ENCODE measurements at regions not wholly inside any gene's neighbourhood (a gene's known extent, or its start where the extent isn't known, plus 50 kb on each side); places are given as distances from the start of the nearest gene placed in this dataset.
A peak's percentile ranks its signal among the peaks of the same experiment; 100 is the strongest.

DNA sequence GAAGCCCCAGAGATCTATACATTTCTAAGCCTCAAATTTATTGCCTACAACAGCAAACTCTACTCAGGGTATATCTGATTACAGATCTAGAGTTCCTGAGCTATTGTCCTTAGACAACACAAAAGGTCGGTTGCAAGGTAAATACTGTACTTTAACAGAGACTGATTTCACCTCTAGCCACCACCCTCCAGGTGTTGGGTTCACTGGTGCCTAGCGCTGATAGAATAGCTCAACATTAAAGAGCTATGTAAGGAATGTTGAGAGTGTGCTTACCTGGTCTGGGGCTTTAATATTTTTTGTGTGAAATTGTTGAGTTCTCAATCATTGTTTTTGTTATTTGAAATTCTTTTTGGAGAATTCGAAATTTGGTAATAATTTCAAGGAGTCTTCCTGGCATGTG, 277.0 kb upstream of the PSMD7 start (continued):
- TF ChIP-seq, protein P1, sequence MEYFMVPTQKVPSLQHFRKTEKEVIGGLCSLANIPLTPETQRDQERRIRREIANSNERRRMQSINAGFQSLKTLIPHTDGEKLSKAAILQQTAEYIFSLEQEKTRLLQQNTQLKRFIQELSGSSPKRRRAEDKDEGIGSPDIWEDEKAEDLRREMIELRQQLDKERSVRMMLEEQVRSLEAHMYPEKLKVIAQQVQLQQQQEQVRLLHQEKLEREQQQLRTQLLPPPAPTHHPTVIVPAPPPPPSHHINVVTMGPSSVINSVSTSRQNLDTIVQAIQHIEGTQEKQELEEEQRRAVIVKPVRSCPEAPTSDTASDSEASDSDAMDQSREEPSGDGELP (IDR thresholded peaks at IDR 0.05; ENCODE audit: borderline replicate concordance, low read depth), result no peak
- TF ChIP-seq ZNF792 (CRISPR knock-in tag; IDR thresholded peaks at IDR 0.05) (no peak), ZNF232 (CRISPR knock-in tag; IDR thresholded peaks at IDR 0.05; ENCODE audit: borderline replicate concordance) (no peak), SUZ12 (IDR thresholded peaks at IDR 0.05; ENCODE audit: low read depth, low read length) (no peak)

- in situ Hi-C loops (cut with HindIII; ENCODE audit: extremely low pct_ligation_motif_present, low pct_unique_long_range_greater_than_20kb), result no loop called here
- no TSS peak for BruUV-seq (replicated peaks)
- Histone ChIP-seq H2AFZ (ENCODE audit: low read length) (no peak overlapping the region), H3K36me3 (replicated peaks in 1 of 2; ENCODE audit: control insufficient read depth in 1 of 2, insufficient read depth in 2 of 2, low read length in 2 of 2) (no peaks in the 10 kb centered on the region), H3K9me3 (ENCODE audit: low read length) (no peaks in the 10 kb centered on the region), H3K27ac (ENCODE audit: extremely low read length, insufficient read depth, low read length) (no peak overlapping the region), H3K4me1 (ENCODE audit: insufficient read depth, low read length) (no peaks in the 10 kb centered on the region), H3K79me2 (ENCODE audit: insufficient read depth, low read length) (no peaks in the 10 kb centered on the region), H3K4me3 (replicated peaks in 1 of 3; ENCODE audit: insufficient read depth in 1 of 3, low read depth in 2 of 3, low read length in 3 of 3) (no peak overlapping the region), H4K20me1 (ENCODE audit: insufficient read depth, low read length) (no peaks in the 10 kb centered on the region), H3K4me2 (ENCODE audit: low read depth, low read length) (no peak overlapping the region), H3K9ac (ENCODE audit: insufficient read depth, low read depth, low read length) (no peak overlapping the region), H3K27me3 (ENCODE audit: control insufficient read depth in 1 of 2, insufficient read depth in 2 of 2, low read length in 2 of 2) (no peaks in the 10 kb centered on the region; a peak in 1 of 5 replicates)
- ChIA-PET CTCF (ENCODE audit: low intra/inter-chr PET ratio, low total read pairs) (no interaction called here), POLR2A (no interaction called here)
- no peak for TF ChIP-seq SETDB1 (CRISPR knock-in tag; IDR thresholded peaks at IDR 0.05; ENCODE audit: borderline replicate concordance)
- peak; percentile 45; the same call in 1 of the 2 replicates for TF ChIP-seq ATF7 (IDR thresholded peaks at IDR 0.05)
- no peak for TF ChIP-seq ATF7 (CRISPR knock-in tag; IDR thresholded peaks at IDR 0.05)
- ATAC-seq, result no peak
- intact Hi-C loops (cut with micrococcal nuclease; ENCODE audit: unreplicated experiment), result no loop called here
- no peak for FAIRE-seq
- DNase-seq (ENCODE audit: low spot score), result no peak
These were observed 280.7 kb upstream of the PSMD7 start for GRCh38 chr16:74015953-74016352.

GRCh38 chr16:73998707-73999106, 297.9 kb upstream of the PSMD7 start:
- no peaks in the 10 kb centered on the region for H3K9me3 ChIP-seq (ENCODE audit: low read length)
- H3K4me3 ChIP-seq (replicated peaks in 1 of 3; ENCODE audit: insufficient read depth in 1 of 3, low read depth in 2 of 3, low read length in 3 of 3), result no peak overlapping the region
- WGBS (ENCODE audit: low lambda C conversion rate), result 1% methylated on average over 2 of the region's 2 CpGs
- ATAC-seq (no peak), DNase-seq (ENCODE audit: low spot score) (no peak), FAIRE-seq (no peak)
- no peaks in the 10 kb centered on the region for H3K27me3 ChIP-seq (ENCODE audit: control insufficient read depth in 1 of 2, insufficient read depth in 2 of 2, low read length in 2 of 2)
- no peaks in the 10 kb centered on the region for H3K79me2 ChIP-seq (ENCODE audit: insufficient read depth, low read length)
- intact Hi-C loops (cut with micrococcal nuclease; ENCODE audit: unreplicated experiment), result no loop called here
- no peaks in the 10 kb centered on the region for H4K20me1 ChIP-seq (ENCODE audit: insufficient read depth, low read length)
- no peak for TF ChIP-seq NRL (CRISPR knock-in tag; IDR thresholded peaks at IDR 0.05; ENCODE audit: borderline replicate concordance)
- TF ChIP-seq ZNF619 (CRISPR knock-in tag; IDR thresholded peaks at IDR 0.05), result no peak
- no peak for TF ChIP-seq ZNF10 (CRISPR knock-in tag; IDR thresholded peaks at IDR 0.05; ENCODE audit: borderline replicate concordance, low read depth)
- TF ChIP-seq MAFK (conservative IDR thresholded peaks at IDR 0.05 in 1 of 2, IDR thresholded peaks at IDR 0.05 in 1 of 2; ENCODE audit: low read length in 2 of 2), result peak; percentile 5 to 54; a peak in 1 of 4 replicates
- no peak for TF ChIP-seq CBX1 (IDR thresholded peaks at IDR 0.05; ENCODE audit: low read depth)
- TF ChIP-seq EHMT2 (IDR thresholded peaks at IDR 0.05; ENCODE audit: borderline replicate concordance, low read depth, low read length), result no peak
- TF ChIP-seq FLYWCH1 (CRISPR knock-in tag; IDR thresholded peaks at IDR 0.05), result no peak
- no peak for TF ChIP-seq BHLHE40 (IDR thresholded peaks at IDR 0.05; ENCODE audit: low read length)
- in situ Hi-C loops (cut with HindIII; ENCODE audit: extremely low pct_ligation_motif_present, low pct_unique_long_range_greater_than_20kb), result no loop called here
- ChIA-PET CTCF (ENCODE audit: low intra/inter-chr PET ratio, low total read pairs) (no interaction called here), POLR2A (no interaction called here)
- H3K9ac ChIP-seq (ENCODE audit: insufficient read depth, low read depth, low read length), result no peak overlapping the region
- H3K4me2 ChIP-seq (ENCODE audit: low read depth, low read length), result no peak overlapping the region
- H2AFZ ChIP-seq (ENCODE audit: low read length), result no peak overlapping the region
- peaks cover 16% of the 10 kb centered on the region for H3K4me1 ChIP-seq (ENCODE audit: insufficient read depth, low read length)
- no peak overlapping the region for H3K27ac ChIP-seq (ENCODE audit: extremely low read length, insufficient read depth, low read length)
- BruUV-seq (replicated peaks), result no TSS peak
- no peaks in the 10 kb centered on the region for H3K36me3 ChIP-seq (replicated peaks in 1 of 2; ENCODE audit: control insufficient read depth in 1 of 2, insufficient read depth in 2 of 2, low read length in 2 of 2)

Measured in HepG2 (cell line).